HEK293 (cell line): ENCODE measurements at regions not wholly inside any gene's neighbourhood (a gene's known extent, or its start where the extent isn't known, plus 50 kb on each side); places are given as distances from the start of the nearest gene placed in this dataset.

Experiments used
- CTCF ChIA-PET: fragments of 350-600 bp; formaldehyde crosslinking; extraction: SDS; loops from one replicate; lab custom pipeline; 2021; ENCODE audit warnings: antibody characterized with exemption; lab: Yijun Ruan, JAX
- POLR2A ChIA-PET: fragments of 300-600 bp; formaldehyde crosslinking; extraction: SDS; loops from one replicate; lab custom pipeline; 2020; ENCODE audit warnings: antibody characterized with exemption, inconsistent platforms; lab: Yijun Ruan, JAX
- H3K27ac ChIP-seq: fragments of 200-500 bp; sonication (Bioruptor generic); 2 replicates; pipeline ENCODE4 v1.5.1; 2014; ENCODE audit warnings: low read depth, low read length, control low read depth, inconsistent platforms; ENCODE audit errors: extremely low read depth
- H3K36me3 ChIP-seq, 2 experiments: fragments of 200-500 bp in 1 of 2; sonication (Bioruptor generic) in 1 of 2; 1 replicate in 1 of 2; 2 replicates in 1 of 2; pipeline ENCODE4 v1.5.1; 2014 to 2017; ENCODE audit warnings: inconsistent platforms in 2 of 2, low read length in 2 of 2; ENCODE audit not compliant: control insufficient read depth in 2 of 2, insufficient read depth in 1 of 2
- H3K4me1 ChIP-seq: fragments of 200-500 bp; sonication (Bioruptor generic); 2 replicates; pipeline ENCODE4 v1.5.1; 2014; ENCODE audit warnings: mild to moderate bottlenecking, low read length, inconsistent platforms; ENCODE audit not compliant: control insufficient read depth, insufficient read depth
- H3K4me3 ChIP-seq: 2 replicates; pipeline ENCODE4 v1.5.1; 2011; ENCODE audit warnings: low read depth, mild to moderate bottlenecking, control low read depth, low read length, moderate library complexity
- H3K9me3 ChIP-seq: fragments of 200-500 bp; sonication (Bioruptor generic); 2 replicates; pipeline ENCODE4 v1.5.1; 2014; ENCODE audit warnings: low read depth, low read length, inconsistent platforms; ENCODE audit not compliant: control insufficient read depth, insufficient read depth
- GFI1B ChIP-seq: fragments of 450-650 bp; formaldehyde crosslinking; IDR thresholded peaks from 2 replicates; pipeline ENCODE4 v1.5.1; 2016; ENCODE audit warnings: missing biosample characterization, missing genetic modification characterization
- GLIS1 ChIP-seq: fragments of 450-650 bp; formaldehyde crosslinking; IDR thresholded peaks from 2 replicates; pipeline ENCODE4 v1.5.1; 2016; ENCODE audit warnings: missing biosample characterization, missing genetic modification characterization
- HOXC10 ChIP-seq: sonication (generic); formaldehyde crosslinking; IDR thresholded peaks from 2 replicates; pipeline ENCODE4 v1.8.1; 2023; ENCODE audit warnings: mild to moderate bottlenecking, missing genetic modification reagents
- KLF10 ChIP-seq: fragments of 450-650 bp; IDR thresholded peaks from 2 replicates; pipeline ENCODE4 v1.5.1; 2018; ENCODE audit warnings: missing biosample characterization, mild to moderate bottlenecking, missing genetic modification characterization
- SCRT1 ChIP-seq: fragments of 450-650 bp; formaldehyde crosslinking; IDR thresholded peaks from 2 replicates; pipeline ENCODE4 v1.5.1; 2016; ENCODE audit warnings: missing biosample characterization, missing genetic modification characterization, borderline replicate concordance
- SETDB1 ChIP-seq: IDR thresholded peaks from one replicate; pipeline ENCODE4 v1.6.1; 2017; ENCODE audit warnings: mild to moderate bottlenecking, low read length, moderate library complexity, mixed read lengths; ENCODE audit not compliant: insufficient read length
- ZBTB17 ChIP-seq: fragments of 450-650 bp; formaldehyde crosslinking; IDR thresholded peaks from 2 replicates; pipeline ENCODE4 v1.5.1; 2016; ENCODE audit warnings: missing biosample characterization, missing genetic modification characterization
- ZNF112 ChIP-seq: fragments of 450-650 bp; formaldehyde crosslinking; IDR thresholded peaks from 2 replicates; pipeline ENCODE4 v1.5.0; 2017; ENCODE audit warnings: missing biosample characterization, missing genetic modification characterization
- ZNF157 ChIP-seq: fragments of 450-650 bp; formaldehyde crosslinking; IDR thresholded peaks from 2 replicates; pipeline ENCODE4 v1.5.1; 2016; ENCODE audit warnings: missing biosample characterization, missing genetic modification characterization
- ZNF239 ChIP-seq: fragments of 450-650 bp; formaldehyde crosslinking; IDR thresholded peaks from 2 replicates; pipeline ENCODE4 v1.5.1; 2016; ENCODE audit warnings: missing biosample characterization, missing genetic modification characterization
- ZNF248 ChIP-seq: fragments of 450-650 bp; formaldehyde crosslinking; IDR thresholded peaks from 2 replicates; pipeline ENCODE4 v1.5.1; 2017; ENCODE audit warnings: missing biosample characterization, missing genetic modification characterization
- ZNF514 ChIP-seq: fragments of 450-650 bp; formaldehyde crosslinking; IDR thresholded peaks from 2 replicates; pipeline ENCODE4 v1.5.1; 2016; ENCODE audit warnings: missing biosample characterization, missing genetic modification characterization
- ZNF621 ChIP-seq: fragments of 450-650 bp; formaldehyde crosslinking; IDR thresholded peaks from 2 replicates; pipeline ENCODE4 v1.5.1; 2017; ENCODE audit warnings: missing biosample characterization, missing genetic modification characterization
- ZNF624 ChIP-seq: fragments of 450-650 bp; formaldehyde crosslinking; IDR thresholded peaks from 2 replicates; pipeline ENCODE4 v1.5.1; 2017; ENCODE audit warnings: missing biosample characterization, missing genetic modification characterization
- ZNF626 ChIP-seq: fragments of 450-650 bp; sonication (Bioruptor Pico); formaldehyde crosslinking; IDR thresholded peaks from 2 replicates; pipeline ENCODE4 v1.5.1; 2018; ENCODE audit warnings: missing biosample characterization, missing genetic modification characterization, inconsistent platforms
- ZNF654 ChIP-seq: fragments of 450-650 bp; formaldehyde crosslinking; IDR thresholded peaks from 2 replicates; pipeline ENCODE4 v1.5.1; 2016; ENCODE audit warnings: low read depth, missing biosample characterization, missing genetic modification characterization
- ZNF747 ChIP-seq: fragments of 450-650 bp; formaldehyde crosslinking; IDR thresholded peaks from 2 replicates; pipeline ENCODE4 v1.5.1; 2016; ENCODE audit warnings: missing biosample characterization, missing genetic modification characterization
- ZNF777 ChIP-seq: fragments of 450-650 bp; formaldehyde crosslinking; IDR thresholded peaks from 2 replicates; pipeline ENCODE4 v1.5.1; 2017; ENCODE audit warnings: missing biosample characterization, missing genetic modification characterization, borderline replicate concordance
- ZSCAN30 ChIP-seq: fragments of 450-650 bp; IDR thresholded peaks from 2 replicates; pipeline ENCODE4 v1.5.1; 2018; ENCODE audit warnings: missing biosample characterization, mild to moderate bottlenecking, missing genetic modification characterization, moderate library complexity
- TF ChIP-seq, protein P1 (sequence below): fragments of 450-650 bp; formaldehyde crosslinking; IDR thresholded peaks from 2 replicates; pipeline ENCODE4 v1.5.1; 2016; ENCODE audit warnings: missing biosample characterization, missing genetic modification characterization
- TF ChIP-seq, protein P2 (sequence below): fragments of 450-650 bp; formaldehyde crosslinking; IDR thresholded peaks from 2 replicates; pipeline ENCODE4 v1.5.1; 2017; ENCODE audit warnings: missing biosample characterization, missing genetic modification characterization
- TF ChIP-seq, protein P3 (sequence below): fragments of 450-650 bp; formaldehyde crosslinking; IDR thresholded peaks from 2 replicates; pipeline ENCODE4 v1.5.1; 2016; ENCODE audit warnings: missing biosample characterization, missing genetic modification characterization
- TF ChIP-seq, protein P4 (sequence below): fragments of 450-650 bp; formaldehyde crosslinking; IDR thresholded peaks from 2 replicates; pipeline ENCODE4 v1.5.1; 2016; ENCODE audit warnings: missing biosample characterization, missing genetic modification characterization
- TF ChIP-seq, protein P5 (sequence below): fragments of 450-650 bp; formaldehyde crosslinking; IDR thresholded peaks from 2 replicates; pipeline ENCODE4 v1.5.1; 2016; ENCODE audit warnings: missing biosample characterization, missing genetic modification characterization, low read depth

- Histone ChIP-seq H3K9me3 (no peaks in the 10 kb centered on the region), H3K4me1 (no peaks in the 10 kb centered on the region), H3K27ac (no peak overlapping the region), H3K36me3 (no peaks in the 10 kb centered on the region), H3K4me3 (no peak overlapping the region)
- ChIA-PET POLR2A (interaction anchor here (0.5 kb wide), 1 partner anchor 984 kb away, joined by 3 read pairs; no protein-coding TSS in a partner anchor), CTCF (interaction anchor here (0.5 to 5.6 kb wide), 64 partner anchors 9 to 1347 kb away, joined by 3 to 71 read pairs (median 4); partner anchors contain the start of gene CTIF)
- TF ChIP-seq ZNF654 (peak; percentile 89), ZNF626 (tag by site-specific recombination) (no peak), ZNF112 (tag by site-specific recombination) (no peak), ZNF248 (tag by site-specific recombination) (0 out of 2 replicates have a peak, but pooled peaks have one; percentile 23), ZNF514 (tag by site-specific recombination) (no peak), SETDB1 (no peak), ZNF621 (tag by site-specific recombination) (no peak), KLF10 (no peak), SCRT1 (tag by site-specific recombination) (no peak), GLIS1 (tag by site-specific recombination) (peak; percentile 9; the same call in 1 of the 2 replicates), GFI1B (no peak), ZNF747 (tag by site-specific recombination) (no peak), ZNF239 (no peak), HOXC10 (CRISPR knock-in tag) (no peak), ZBTB17 (no peak), ZSCAN30 (tag by site-specific recombination) (peak; percentile 61), ZNF777 (tag by site-specific recombination) (no peak), ZNF624 (tag by site-specific recombination) (no peak), ZNF157 (tag by site-specific recombination) (no peak)
- TF ChIP-seq, protein P1, sequence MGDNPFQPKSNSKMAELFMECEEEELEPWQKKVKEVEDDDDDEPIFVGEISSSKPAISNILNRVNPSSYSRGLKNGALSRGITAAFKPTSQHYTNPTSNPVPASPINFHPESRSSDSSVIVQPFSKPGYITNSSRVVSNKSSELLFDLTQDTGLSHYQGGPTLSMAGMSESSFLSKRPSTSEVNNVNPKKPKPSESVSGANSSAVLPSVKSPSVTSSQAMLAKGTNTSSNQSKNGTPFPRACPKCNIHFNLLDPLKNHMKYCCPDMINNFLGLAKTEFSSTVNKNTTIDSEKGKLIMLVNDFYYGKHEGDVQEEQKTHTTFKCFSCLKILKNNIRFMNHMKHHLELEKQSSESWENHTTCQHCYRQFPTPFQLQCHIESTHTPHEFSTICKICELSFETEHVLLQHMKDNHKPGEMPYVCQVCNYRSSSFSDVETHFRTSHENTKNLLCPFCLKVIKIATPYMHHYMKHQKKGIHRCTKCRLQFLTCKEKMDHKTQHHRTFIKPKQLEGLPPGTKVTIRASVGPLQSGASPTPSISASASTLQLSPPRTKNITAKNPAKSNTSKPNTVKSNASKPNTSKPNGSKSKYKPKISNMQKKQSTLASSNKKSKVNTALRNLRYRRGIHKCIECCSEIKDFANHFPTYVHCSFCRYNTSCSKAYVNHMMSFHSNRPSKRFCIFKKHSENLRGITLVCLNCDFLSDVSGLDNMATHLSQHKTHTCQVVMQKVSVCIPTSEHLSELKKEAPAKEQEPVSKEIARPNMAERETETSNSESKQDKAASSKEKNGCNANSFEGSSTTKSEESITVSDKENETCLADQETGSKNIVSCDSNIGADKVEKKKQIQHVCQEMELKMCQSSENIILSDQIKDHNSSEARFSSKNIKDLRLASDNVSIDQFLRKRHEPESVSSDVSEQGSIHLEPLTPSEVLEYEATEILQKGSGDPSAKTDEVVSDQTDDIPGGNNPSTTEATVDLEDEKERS (tag by site-specific recombination): no peak
- TF ChIP-seq, protein P2, sequence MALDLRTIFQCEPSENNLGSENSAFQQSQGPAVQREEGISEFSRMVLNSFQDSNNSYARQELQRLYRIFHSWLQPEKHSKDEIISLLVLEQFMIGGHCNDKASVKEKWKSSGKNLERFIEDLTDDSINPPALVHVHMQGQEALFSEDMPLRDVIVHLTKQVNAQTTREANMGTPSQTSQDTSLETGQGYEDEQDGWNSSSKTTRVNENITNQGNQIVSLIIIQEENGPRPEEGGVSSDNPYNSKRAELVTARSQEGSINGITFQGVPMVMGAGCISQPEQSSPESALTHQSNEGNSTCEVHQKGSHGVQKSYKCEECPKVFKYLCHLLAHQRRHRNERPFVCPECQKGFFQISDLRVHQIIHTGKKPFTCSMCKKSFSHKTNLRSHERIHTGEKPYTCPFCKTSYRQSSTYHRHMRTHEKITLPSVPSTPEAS (tag by site-specific recombination): no peak
- TF ChIP-seq, protein P3, sequence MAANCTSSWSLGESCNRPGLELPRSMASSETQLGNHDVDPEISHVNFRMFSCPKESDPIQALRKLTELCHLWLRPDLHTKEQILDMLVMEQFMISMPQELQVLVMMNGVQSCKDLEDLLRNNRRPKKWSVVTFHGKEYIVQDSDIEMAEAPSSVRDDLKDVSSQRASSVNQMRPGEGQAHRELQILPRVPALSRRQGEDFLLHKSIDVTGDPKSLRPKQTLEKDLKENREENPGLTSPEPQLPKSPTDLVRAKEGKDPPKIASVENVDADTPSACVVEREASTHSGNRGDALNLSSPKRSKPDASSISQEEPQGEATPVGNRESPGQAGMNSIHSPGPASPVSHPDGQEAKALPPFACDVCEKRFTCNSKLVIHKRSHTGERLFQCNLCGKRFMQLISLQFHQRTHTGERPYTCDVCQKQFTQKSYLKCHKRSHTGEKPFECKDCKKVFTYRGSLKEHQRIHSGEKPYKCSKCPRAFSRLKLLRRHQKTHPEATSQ (tag by site-specific recombination): no peak
- TF ChIP-seq, protein P4, sequence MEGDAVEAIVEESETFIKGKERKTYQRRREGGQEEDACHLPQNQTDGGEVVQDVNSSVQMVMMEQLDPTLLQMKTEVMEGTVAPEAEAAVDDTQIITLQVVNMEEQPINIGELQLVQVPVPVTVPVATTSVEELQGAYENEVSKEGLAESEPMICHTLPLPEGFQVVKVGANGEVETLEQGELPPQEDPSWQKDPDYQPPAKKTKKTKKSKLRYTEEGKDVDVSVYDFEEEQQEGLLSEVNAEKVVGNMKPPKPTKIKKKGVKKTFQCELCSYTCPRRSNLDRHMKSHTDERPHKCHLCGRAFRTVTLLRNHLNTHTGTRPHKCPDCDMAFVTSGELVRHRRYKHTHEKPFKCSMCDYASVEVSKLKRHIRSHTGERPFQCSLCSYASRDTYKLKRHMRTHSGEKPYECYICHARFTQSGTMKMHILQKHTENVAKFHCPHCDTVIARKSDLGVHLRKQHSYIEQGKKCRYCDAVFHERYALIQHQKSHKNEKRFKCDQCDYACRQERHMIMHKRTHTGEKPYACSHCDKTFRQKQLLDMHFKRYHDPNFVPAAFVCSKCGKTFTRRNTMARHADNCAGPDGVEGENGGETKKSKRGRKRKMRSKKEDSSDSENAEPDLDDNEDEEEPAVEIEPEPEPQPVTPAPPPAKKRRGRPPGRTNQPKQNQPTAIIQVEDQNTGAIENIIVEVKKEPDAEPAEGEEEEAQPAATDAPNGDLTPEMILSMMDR (tag by site-specific recombination): peak; percentile 73
- TF ChIP-seq, protein P5, sequence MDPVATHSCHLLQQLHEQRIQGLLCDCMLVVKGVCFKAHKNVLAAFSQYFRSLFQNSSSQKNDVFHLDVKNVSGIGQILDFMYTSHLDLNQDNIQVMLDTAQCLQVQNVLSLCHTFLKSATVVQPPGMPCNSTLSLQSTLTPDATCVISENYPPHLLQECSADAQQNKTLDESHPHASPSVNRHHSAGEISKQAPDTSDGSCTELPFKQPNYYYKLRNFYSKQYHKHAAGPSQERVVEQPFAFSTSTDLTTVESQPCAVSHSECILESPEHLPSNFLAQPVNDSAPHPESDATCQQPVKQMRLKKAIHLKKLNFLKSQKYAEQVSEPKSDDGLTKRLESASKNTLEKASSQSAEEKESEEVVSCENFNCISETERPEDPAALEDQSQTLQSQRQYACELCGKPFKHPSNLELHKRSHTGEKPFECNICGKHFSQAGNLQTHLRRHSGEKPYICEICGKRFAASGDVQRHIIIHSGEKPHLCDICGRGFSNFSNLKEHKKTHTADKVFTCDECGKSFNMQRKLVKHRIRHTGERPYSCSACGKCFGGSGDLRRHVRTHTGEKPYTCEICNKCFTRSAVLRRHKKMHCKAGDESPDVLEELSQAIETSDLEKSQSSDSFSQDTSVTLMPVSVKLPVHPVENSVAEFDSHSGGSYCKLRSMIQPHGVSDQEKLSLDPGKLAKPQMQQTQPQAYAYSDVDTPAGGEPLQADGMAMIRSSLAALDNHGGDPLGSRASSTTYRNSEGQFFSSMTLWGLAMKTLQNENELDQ: no peak
Measured at GRCh38 chr18:48475635-48476549, 62.9 kb upstream of the CTIF start.
